ENCODE measurements at regions not wholly inside any gene's neighbourhood (a gene's known extent, or its start where the extent isn't known, plus 50 kb on each side); places are given as distances from the start of the nearest gene placed in this dataset.
A peak's percentile ranks its signal among the peaks of the same experiment; 100 is the strongest.

GRCh38 chr3:177672252-177672911 is 475.1 kb upstream of the TBL1XR1 start:
- Mint-ChIP-seq H3K4me3 (no peak overlapping the region), H3K27me3 (ENCODE audit: low read depth) (no peaks in the 10 kb centered on the region), H3K36me3 (ENCODE audit: low read depth) (no peaks in the 10 kb centered on the region), H3K9me3 (no peaks in the 10 kb centered on the region), H3K4me1 (peaks cover 32% of the 10 kb centered on the region), H3K27ac (peak overlapping the region in 1 of 3 experiments; percentile 86)
- no peak for TF ChIP-seq CTCF (IDR thresholded peaks at IDR 0.05; ENCODE audit: unreplicated experiment in 3 of 3)

- Mint-ChIP-seq H3K27me3 (ENCODE audit: low read depth) (no peaks in the 10 kb centered on the region), H3K9me3 (no peaks in the 10 kb centered on the region)
- TF ChIP-seq CTCF (IDR thresholded peaks at IDR 0.05; ENCODE audit: unreplicated experiment in 3 of 3): no peak
Measured at GRCh38 chr3:177673112-177673914, 476.0 kb upstream of the TBL1XR1 start.

GRCh38 chr3:177674186-177674585 is 476.9 kb upstream of the TBL1XR1 start:
- peaks cover 39% of the 10 kb centered on the region for H3K4me1 Mint-ChIP-seq
- H3K4me3 Mint-ChIP-seq: no peak overlapping the region
- peak overlapping the region; percentile 43 to 86 (median 58) for H3K27ac Mint-ChIP-seq
- no peak for TF ChIP-seq CTCF (IDR thresholded peaks at IDR 0.05; ENCODE audit: unreplicated experiment in 3 of 3)
- H3K27me3 Mint-ChIP-seq (ENCODE audit: low read depth): no peaks in the 10 kb centered on the region
- no peaks in the 10 kb centered on the region for H3K9me3 Mint-ChIP-seq
- H3K36me3 Mint-ChIP-seq (ENCODE audit: low read depth): no peaks in the 10 kb centered on the region

More at GRCh38 chr3:177673112-177673914, 476.0 kb upstream of the TBL1XR1 start:
- Mint-ChIP-seq H3K4me1 (peaks cover 33% of the 10 kb centered on the region), H3K36me3 (ENCODE audit: low read depth) (no peaks in the 10 kb centered on the region), H3K4me3 (no peak overlapping the region), H3K27ac (peak overlapping the region; percentile 43 to 86 (median 58))

GRCh38 chr3:177676148-177676547 is 478.9 kb upstream of the TBL1XR1 start:
- Mint-ChIP-seq H3K36me3 (ENCODE audit: low read depth) (no peaks in the 10 kb centered on the region), H3K4me3 (no peak overlapping the region), H3K27ac (peak overlapping the region; percentile 7 to 75 (median 23)), H3K27me3 (ENCODE audit: low read depth) (no peaks in the 10 kb centered on the region), H3K9me3 (peaks cover 2% of the 10 kb centered on the region), H3K4me1 (peaks cover 52% of the 10 kb centered on the region)
- no peak for TF ChIP-seq CTCF (IDR thresholded peaks at IDR 0.05; ENCODE audit: unreplicated experiment in 3 of 3)

- peak overlapping the region; percentile 3 to 75 (median 23) for H3K27ac Mint-ChIP-seq
- no peak overlapping the region for H3K4me3 Mint-ChIP-seq
- H3K4me1 Mint-ChIP-seq: peaks cover 59% of the 10 kb centered on the region
- no peak for TF ChIP-seq CTCF (IDR thresholded peaks at IDR 0.05; ENCODE audit: unreplicated experiment in 3 of 3)
- no peaks in the 10 kb centered on the region for H3K36me3 Mint-ChIP-seq (ENCODE audit: low read depth)
- peaks cover 2% of the 10 kb centered on the region for H3K9me3 Mint-ChIP-seq
- H3K27me3 Mint-ChIP-seq (ENCODE audit: low read depth): peaks cover 4% of the 10 kb centered on the region
Measured at GRCh38 chr3:177676947-177677587, 479.8 kb upstream of the TBL1XR1 start.

All from nephron (organoid).